ENCODE measurements at regions not wholly inside any gene's neighbourhood (a gene's known extent, or its start where the extent isn't known, plus 50 kb on each side); places are given as distances from the start of the nearest gene placed in this dataset.

DNA sequence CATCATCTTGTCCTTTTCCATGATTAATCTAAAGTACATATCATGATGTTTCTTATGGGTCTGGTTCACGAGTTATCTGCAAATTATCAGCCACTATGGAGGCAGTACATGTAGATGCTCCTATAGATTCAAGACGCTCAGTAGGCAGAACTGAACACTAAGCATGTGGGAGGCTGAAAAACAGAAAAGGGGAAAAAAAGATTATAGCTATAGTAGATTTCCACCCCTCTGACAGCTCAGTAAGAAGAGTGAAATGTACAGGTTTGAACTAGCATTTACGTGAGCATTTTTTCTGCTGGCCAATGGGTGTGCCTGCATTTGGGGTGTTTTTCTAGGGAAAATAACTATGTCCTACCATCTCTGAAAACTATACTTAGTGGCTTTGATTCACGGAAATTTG lies 308.9 kb downstream of the ZEB2 start:
- no peak for DNase-seq

DNA sequence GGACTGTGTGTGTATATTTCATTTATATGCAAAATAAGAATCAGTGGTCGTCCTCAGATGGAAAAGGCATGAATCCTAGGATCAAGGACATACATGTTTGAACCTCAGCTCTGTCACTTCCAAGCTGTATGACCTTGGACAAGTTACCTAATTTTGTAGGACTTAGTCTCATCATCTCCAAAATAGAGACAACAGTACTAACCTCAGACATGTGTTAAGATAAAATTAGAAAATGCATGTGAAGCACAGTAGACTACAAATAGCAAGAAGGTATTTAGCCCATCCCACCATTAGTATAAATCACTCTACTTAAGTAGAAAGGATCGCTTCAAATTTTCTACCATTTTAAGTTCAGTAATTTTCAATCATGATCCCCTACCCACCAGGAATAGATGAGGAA lies 309.8 kb downstream of the ZEB2 start:
- no peak for DNase-seq

DNA sequence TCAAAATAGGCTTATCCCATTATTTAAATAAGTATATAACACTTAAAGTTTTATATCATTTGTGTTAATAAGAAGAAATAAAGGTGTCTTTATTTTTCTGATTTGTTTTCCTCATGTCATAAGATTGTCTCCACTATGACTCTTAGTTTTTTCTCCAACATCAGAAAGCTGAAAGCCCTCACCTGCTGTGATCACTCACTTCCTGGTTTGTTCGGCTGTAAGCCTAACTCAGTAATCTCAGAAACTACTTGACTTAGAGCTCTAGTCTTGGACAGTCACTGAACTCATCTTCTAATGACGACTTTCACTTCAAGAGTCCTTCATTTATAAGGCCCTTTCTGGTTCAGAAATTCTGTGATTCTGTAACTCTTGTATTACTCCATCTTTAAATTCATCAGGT lies 311.0 kb downstream of the ZEB2 start:
- no peak for DNase-seq

DNA sequence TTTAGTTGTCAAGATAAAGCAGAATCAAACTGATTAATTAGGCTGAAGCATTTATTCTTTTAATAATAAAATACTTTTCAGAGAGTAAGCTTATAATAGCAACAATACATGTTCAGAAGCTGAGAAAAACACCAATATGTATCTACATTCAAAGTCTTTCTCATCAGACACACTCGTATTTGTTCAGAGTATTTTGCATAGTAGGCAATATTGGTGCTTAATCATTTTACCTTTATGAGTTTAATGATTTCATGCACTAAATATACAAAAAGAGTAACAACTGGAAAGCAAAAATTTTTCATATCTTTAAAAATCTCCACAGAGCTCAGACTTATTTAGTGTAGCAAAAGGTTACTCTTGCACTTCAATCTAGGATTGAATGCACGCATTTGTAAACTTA lies 313.9 kb downstream of the ZEB2 start:
- DNase-seq: no peak

DNA sequence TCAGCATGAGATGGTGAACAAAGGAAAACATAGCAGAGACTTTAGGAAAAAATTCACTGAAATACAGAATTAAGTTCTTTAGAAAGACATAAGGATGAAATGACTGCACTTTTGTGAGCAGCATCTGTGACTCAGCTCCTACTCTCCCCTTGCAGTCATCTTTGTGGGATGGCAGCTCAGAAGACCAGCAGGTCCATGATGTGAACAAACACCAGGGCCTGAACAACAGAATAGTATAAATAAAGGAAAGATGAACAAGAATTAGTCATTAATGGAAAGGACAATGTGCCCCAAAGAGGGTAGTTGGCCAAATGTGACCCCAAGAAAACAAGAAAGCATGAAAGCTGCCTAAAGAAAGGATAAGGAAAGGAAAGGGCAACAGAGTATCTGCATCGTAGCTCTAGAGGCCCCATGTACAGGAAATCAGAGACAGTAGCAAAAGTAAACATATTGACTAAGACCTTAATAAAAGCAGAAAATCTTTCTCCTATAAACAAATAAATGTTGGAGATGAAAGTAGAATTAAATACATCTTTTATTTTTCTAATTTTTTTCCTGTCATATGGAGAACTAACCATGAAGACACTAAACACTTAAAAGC lies 318.0 kb downstream of the ZEB2 start:
- DNase-seq: peak; percentile 48

DNA sequence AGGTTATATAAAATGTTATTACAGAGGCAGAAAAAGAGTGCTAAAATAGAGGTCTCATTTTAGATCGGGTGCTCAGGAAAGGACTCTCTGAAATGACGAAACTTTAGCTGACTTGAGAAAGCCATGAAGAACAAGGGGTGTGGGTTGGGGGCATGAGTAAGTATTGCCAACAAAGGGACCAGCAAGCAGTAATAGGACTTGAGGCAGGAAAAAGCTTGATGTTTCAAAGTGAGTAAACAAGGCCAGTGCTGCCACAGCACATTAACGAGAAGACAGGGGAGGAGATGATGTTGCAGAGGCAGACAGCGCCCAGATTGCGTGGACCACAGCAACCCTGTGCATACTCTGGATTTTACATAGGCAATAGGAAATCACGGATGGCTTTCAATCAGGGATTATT lies 318.8 kb downstream of the ZEB2 start:
- no peak for DNase-seq

DNA sequence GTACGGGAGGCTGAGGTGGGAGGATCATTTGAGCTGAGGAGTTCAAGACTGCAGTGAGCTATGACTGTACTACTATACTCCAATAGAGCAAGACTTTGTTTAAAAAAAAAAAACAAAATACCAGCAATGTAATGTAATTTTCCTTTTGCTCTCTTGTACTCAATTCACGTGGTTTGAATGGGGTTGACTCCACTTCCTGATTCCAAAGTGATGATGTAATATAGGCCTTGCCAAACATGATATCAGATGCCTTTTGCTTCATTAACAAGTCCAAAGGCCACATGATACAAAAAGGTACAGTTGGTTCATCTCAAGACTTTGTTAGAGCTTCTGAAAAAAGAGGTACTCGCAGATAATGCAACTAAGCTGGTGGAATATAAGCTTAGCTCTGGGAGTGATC lies 321.8 kb downstream of the ZEB2 start:
- DNase-seq: peak; percentile 72

DNA sequence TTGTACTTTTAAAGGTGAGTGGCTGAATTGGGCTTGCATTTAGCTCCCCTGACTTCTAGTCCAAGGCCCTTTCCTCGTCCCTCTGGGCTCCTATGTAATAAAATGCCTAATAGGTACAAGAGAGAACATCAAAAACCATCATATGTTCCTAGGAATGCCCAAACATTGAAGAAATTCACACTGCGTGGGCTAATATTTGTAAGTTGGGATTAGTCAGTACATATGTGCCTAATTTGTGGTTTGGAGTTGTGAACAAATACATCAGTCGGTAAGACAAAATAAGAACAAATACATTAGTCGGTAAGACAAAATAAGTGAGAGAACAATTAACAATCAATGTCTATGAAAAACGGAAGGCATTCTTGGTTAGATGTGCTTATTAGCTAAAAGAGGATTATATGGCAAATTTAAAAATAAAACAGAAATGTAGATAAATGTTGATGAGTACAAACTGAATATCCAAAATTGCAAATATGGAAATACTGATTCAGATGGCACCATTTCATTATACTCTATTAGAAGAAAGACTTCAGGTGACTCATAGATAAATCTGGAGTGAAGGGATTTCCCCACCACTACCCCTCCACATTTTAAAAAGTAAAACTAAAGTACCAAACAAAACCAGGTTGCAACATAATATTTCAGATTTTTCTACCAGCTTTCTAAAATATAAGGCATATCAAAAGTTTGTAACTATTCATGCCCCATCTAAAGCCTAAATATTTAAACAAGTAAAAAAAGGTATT lies 325.4 kb downstream of the ZEB2 start:
- no peak for DNase-seq

DNA sequence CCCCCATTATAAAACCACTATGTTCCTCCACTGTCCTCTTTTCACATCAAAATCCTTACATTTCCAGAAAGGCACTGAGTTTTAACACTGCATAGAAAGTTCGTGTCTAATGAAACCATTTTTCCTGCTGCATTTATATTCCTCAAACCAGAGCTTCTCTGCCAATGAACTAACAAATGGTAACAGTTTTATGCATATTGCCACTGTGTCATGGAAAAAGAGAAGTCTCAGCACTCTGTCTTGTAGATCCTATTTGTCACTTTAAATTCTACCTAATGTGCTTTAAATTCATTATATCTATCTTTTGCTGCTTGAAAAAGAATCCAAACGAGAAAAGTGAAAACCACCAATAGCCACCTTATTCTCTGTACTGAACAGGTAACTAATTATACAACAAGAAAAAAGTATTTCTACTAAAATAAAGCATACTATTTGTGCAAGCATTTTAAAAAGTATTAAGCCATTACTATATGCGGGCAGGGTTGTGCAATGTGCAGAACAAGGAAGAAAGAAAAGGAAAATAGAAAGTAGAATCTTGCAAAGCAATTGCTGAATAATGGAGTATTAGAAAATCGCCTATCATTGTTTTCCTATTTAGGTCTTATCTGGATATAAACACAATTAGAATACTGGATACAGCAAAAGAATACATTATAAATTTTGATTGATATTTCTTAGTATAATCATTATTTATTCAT lies 328.9 kb downstream of the ZEB2 start:
- DNase-seq: no peak

DNA sequence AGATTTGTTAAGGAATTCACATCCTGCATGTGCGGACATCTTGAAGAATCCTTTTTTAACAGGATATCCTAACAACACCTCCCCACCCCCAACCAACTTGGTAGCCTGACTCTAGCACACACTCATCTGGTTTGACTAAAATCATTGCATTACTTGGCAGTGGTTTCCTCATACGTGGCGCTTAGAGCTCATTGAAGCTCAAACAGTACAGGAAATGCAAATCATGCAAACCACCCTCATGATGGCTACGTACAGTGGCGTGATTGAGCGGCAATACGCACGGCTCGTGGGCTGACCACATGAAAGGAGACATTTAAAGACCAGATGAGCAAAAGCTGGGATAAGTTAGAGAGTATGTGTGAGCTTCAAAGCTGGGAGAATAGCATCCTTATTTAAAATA lies 336.2 kb downstream of the ZEB2 start:
- DNase-seq: peak; percentile 88

DNA sequence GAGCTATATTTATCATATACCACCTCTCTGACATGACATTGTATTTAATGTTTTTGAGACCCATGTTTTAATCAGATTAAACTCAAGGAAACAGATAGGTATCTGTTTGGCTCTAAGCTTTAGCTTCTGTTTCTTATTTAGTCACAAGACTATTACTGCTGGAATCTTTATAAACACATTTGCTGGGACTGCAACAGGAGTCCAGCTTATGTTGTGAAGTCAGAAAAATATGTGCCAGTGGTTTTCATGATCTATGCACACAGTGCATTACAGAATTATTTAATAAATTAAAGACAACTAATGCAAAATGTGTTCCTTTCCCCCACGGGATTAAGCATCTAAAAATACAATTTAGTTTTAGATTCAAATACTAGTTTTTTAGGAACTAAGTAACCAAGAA lies 338.9 kb downstream of the ZEB2 start:
- DNase-seq: no peak

DNA sequence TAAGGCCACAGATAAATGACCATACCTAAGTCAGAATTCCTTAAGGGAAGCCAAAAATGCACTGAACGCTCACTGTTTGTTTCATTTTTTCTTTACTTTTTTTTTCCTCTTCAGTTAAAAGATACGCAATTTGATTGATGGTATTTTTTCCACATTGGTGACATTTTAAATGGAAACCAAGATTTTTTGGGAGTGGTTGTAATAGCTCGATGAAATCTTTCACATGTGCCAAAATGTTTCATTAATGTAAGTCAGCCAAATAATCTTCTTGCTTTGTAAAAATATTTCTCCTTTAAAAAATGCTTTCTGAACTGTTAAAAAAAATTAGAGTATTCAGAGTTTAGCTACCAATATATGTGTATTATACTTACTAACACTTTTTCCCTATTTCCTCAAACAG lies 339.8 kb downstream of the ZEB2 start:
- DNase-seq: no peak

DNA sequence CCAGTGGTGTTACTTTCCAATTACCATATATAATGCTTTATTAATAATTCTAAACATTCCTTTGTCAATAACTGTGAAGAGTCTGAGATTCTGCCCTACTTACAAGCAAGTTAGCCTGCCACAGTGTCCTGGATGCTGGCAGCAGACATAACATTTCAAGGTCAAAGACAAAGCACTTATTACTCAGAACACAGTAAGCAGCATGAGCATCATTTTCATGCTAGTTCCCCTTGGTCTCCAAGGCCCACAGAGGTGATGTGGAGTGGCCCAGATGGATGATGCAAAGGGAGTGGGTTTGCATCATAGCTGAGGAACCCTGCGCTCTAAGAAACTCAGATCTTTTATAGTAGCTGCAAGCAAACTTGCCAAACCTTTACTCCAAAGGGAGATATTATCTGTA lies 349.7 kb downstream of the ZEB2 start:
- no peak for DNase-seq

DNA sequence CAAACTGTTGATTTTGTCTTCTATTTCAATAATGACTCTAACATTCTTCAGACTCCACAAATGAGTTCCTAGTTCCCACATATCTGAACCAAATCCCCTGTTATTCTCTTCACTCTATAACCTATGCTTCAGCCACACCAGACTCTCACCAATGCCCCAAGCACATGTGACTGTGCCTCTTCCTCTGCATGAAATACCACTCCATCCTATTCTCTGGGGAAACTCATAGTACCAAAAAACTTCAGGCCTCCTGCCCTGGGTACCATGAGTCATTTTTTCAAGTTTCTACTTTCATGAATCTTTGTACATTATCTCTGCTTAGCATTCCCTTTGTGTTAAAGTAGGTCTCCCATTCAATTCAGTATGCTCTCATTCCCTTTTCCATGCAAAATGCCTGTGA lies 353.2 kb downstream of the ZEB2 start:
- no peak for DNase-seq

DNA sequence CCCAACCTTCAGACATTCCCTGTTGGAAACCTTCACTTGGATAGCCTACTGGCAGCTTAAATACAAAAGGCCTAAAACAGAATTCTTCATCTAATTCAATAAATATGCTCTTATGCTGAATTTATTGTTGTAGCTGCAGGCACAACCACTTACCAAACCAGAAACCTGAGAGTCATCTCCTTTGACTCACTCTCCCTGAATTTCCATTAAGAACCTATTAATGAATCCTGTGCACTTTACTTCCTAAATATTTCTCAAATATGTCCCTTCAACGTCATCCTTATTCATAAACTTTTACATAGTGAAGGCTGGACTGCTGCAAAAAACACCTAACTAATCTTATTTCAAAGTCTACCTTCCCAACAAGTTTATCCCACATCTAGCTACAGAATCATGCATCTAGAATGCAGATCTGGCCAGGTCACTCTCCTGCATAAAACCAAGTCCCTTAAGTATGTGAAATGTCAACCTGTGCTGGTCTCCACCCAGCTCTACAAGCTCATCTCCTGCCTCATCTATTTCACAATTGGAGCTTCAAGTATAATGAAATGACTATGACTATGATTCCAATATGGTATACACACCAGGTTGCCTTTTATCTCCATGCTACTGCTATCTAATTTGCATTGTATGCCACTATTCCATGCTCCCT lies 354.2 kb downstream of the ZEB2 start:
- DNase-seq: no peak

DNA sequence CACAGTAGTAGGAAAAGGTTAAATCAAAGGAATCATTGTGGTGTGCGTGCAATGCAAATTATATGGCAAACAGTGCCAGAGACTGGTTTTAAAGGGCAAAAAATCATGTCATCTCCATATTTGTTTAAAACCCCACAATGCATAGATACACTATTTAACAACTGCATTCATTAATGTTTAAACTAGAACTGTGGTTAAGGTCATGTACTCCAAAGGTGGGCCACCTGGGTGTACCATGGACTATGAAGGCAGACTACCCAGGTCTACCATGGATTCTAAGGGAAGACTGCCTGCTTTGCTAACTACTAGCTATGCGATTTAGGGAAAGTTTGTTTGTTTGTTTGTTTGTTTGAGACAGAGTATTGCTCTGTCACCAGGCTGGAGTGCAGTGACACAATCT lies 356.3 kb downstream of the ZEB2 start:
- DNase-seq: no peak

DNA sequence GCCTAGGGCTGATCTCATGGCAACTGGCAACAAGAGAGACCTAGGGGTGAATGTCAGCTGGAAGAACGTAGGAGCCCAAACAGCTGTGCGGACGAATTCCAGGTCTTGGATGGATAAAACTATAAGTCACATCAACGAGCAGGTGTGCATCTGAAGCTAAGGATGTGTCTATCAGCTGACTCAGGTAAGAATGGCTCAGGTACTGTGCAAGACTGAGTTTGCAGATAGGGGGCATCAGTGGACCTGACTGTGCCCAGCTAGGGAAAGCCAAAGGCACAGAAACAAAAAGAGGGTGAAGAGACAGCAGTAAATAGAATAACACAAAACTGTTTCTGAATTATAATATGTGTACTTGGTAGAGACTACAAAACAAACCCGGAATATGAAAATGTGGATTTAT lies 357.3 kb downstream of the ZEB2 start:
- no peak for DNase-seq

DNA sequence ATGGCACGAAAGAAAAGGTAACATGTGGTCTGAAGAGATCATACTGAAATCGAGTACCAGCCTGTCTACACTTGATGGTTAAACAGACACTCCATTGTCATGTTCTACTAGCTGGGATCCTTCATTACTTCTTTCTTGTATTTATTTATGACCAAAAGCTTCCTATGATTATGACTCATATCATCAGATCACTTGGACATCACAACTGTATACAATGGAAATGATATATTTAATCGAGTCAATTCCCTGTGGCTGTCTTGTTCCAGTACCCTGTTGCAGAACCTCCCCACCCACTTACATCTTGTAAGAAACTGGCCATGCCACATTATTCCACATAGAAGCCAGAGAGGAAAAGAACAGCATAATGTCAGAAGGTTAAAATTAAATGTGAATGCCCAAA lies 358.9 kb downstream of the ZEB2 start:
- no peak for DNase-seq

DNA sequence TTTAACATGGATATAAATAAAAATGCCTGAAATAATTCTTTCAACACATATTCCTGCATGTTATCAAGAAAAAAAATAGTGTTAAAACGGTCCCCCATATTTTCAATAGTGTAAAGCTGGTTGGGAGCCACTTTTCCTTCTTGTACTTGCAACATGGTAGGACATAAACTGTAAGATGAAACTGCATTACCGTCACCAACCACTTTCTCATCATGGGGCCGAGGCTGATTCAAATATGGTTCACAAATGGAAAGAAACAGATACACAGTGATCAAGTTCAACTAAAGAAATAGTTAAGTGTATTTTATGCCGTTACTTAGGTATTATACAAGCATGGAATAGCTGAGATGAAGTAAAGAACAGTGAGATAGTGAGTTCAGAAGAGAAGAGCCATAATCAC lies 360.7 kb downstream of the ZEB2 start:
- no peak for DNase-seq

DNA sequence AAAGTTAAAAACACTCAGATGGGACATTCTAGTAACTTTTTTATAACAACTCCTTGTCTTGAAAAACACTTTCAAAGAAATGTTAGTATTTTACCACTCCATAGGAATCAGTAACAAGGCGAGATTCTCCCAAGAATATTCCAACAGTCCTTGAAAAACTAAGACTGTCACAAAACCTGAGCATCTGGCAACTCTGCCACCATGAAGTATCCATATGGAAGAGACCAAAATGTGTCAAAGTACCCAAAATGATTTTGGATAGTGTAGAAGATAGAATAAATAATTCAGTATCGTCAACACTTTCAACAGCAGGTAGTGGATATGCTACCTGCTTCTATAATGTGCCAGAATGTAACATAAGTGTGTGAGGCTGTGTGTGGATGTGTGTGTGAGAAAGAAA lies 361.8 kb downstream of the ZEB2 start:
- DNase-seq: no peak

DNA sequence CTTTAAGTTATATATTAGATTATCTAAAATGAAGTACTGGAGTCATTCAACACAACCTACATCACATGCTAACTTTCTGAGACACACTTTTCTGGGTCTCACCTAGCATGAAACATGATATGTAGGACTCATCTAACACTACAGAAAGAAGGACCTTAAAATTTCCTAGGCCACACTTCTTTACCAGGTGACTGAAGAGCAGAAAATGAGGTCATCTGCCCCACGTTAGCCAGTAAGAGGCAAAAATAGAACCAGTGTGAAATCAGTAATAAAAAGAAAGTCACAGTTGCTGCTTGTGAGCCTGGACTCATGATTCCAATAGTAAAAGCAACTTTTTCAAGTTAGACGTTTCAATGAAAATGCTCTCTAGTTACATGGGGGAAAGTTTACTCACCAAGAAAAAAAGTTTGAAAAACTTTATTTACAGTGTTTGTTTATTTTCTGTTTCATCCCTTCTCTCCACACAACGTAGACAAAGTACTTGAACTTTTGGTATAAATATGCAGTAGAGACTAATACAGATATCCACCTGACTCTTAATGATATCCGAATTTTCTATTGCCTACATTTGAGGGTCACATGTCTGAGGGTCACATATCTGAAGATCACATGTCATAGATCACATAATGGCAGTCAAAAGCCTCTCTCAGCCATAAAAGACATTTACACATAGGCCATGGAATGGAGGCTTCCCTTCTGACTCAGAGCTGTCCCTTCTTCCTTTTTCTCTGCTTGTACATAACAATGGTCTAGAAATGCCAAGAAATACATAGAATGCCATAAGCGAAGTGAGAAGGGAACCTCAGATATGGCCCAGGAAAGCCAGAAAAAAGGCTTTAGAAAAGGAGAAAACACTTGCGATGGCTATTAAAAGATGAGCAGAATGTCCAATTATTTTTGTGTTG lies 362.9 kb downstream of the ZEB2 start:
- DNase-seq: no peak

DNA sequence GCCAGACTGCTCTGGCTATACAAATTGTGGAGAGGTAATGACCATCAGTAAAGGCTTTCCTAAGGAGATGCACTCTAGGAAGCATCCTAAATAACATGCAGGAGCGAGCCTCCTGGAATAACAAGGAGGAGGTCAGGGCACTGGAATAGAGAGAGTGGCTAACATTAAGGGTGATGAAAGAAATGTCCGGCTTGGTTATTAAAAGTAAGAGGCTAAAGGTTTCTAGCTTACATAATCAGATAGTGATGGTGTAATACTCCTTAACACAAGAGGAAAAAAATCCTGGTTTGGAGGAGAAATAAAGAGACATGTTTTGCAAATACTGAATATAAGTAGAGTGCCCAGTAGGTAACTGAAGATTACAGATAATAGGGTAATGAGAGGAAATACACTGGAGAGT lies 365.7 kb downstream of the ZEB2 start:
- DNase-seq: no peak

DNA sequence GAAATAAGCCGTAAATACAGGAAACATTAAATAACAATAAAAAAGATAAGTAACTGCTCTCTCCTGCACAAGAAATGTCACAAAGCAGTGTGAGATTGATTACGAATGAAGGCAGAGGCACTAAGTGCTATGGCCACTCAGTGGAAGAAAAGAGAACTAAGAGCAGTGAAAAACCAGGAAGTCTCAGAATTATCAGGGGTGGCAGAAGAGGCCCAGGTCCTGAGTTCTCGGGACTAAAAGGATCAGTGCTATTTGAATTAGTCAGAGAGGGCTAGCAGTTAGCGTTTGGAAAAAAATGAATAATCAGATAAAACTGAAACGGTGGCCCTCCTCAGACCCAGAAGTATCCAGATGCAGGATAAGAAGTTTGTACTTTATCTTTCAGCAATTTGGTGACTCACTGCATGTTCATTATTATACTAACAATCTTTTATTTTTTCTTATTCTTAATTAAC lies 367.1 kb downstream of the ZEB2 start:
- DNase-seq: peak; percentile 69

Measured in EL (cell line).